IMR-90 (cell line): ENCODE measurements at regions not wholly inside any gene's neighbourhood (a gene's known extent, or its start where the extent isn't known, plus 50 kb on each side); places are given as distances from the start of the nearest gene placed in this dataset.

Experiments used
- ATAC-seq: fragments of 200-7000 bp; cut with Tn5 transposase; 2 replicates; pipeline ENCODE4 v1.9.1; 2020; ENCODE audit warnings: low read depth, mild to moderate bottlenecking, moderate library complexity
- BruUV-seq: library from RNA; stranded (reverse); fragments of 400-500 nt; replicated peaks from 2 replicates; lab custom pipeline; 2021; lab: Mats Ljungman, UMichigan
- CTCF ChIA-PET: fragments of 300-600 bp; formaldehyde crosslinking; extraction: SDS; loops from one replicate; lab custom pipeline; 2021; ENCODE audit warnings: antibody characterized with exemption; lab: Yijun Ruan, JAX
- POLR2A ChIA-PET: fragments of 300-600 bp; sonication (Branson Sonifier 250); formaldehyde crosslinking; loops from one replicate; lab custom pipeline; 2022; ENCODE audit warnings: antibody characterized with exemption; ENCODE audit not compliant: unreplicated experiment; lab: Charles Lee
- DNase-seq: peaks from one replicate; pipeline ENCODE4 v3.0.0; 2013
- H2AFZ ChIP-seq: replicated peaks from 2 replicates; pipeline ENCODE3; 2013; ENCODE audit warnings: low read length, mild to moderate bottlenecking; ENCODE audit not compliant: poor library complexity
- H2AK5ac ChIP-seq: 2 replicates; pipeline ENCODE4 v1.6.1; 2013; ENCODE audit warnings: low read depth, low read length, inconsistent platforms
- H2AK9ac ChIP-seq: replicated peaks from 2 replicates; pipeline ENCODE3; 2013; ENCODE audit warnings: mild to moderate bottlenecking, low read depth, low read length, moderate library complexity; ENCODE audit not compliant: poor library complexity
- H2BK120ac ChIP-seq: 2 replicates; pipeline ENCODE4 v1.6.1; 2013; ENCODE audit warnings: low read depth, low read length, inconsistent platforms
- H2BK15ac ChIP-seq: 3 replicates; pipeline ENCODE4 v1.6.1; 2013; ENCODE audit warnings: low read depth, low read length, inconsistent platforms
- H2BK20ac ChIP-seq: 2 replicates; pipeline ENCODE4 v1.6.1; 2013; ENCODE audit warnings: low read depth, mild to moderate bottlenecking, inconsistent platforms, low read length, moderate library complexity
- H2BK5ac ChIP-seq: 2 replicates; pipeline ENCODE4 v1.6.1; 2013; ENCODE audit warnings: mild to moderate bottlenecking, low read depth, low read length, inconsistent platforms; ENCODE audit not compliant: poor library complexity, severe bottlenecking
- H3K14ac ChIP-seq: replicated peaks from 2 replicates; pipeline ENCODE4 v1.6.1; 2013; ENCODE audit warnings: low read depth, low read length, inconsistent platforms
- H3K18ac ChIP-seq: 2 replicates; pipeline ENCODE4 v1.6.1; 2013; ENCODE audit warnings: low read depth, low read length, control low read depth
- H3K23ac ChIP-seq: 2 replicates; pipeline ENCODE4 v1.6.1; 2013; ENCODE audit warnings: low read depth, low read length, inconsistent platforms
- H3K27ac ChIP-seq: 2 replicates; pipeline ENCODE4 v1.5.1; 2013; ENCODE audit warnings: mild to moderate bottlenecking, control low read depth, low read length; ENCODE audit not compliant: insufficient read depth
- H3K27me3 ChIP-seq: 2 replicates; pipeline ENCODE4 v1.6.1; 2013; ENCODE audit warnings: low read length; ENCODE audit not compliant: control insufficient read depth, insufficient read depth
- H3K36me3 ChIP-seq: 2 replicates; pipeline ENCODE4 v1.6.1; 2013; ENCODE audit warnings: low read length, mixed read lengths; ENCODE audit not compliant: control insufficient read depth, insufficient read depth
- H3K4ac ChIP-seq: 2 replicates; pipeline ENCODE4 v1.6.1; 2013; ENCODE audit warnings: low read depth, low read length, inconsistent platforms
- H3K4me1 ChIP-seq: 2 replicates; pipeline ENCODE4 v1.6.1; 2013; ENCODE audit warnings: low read length, mixed read lengths; ENCODE audit not compliant: control insufficient read depth, insufficient read depth
- H3K4me2 ChIP-seq: 2 replicates; pipeline ENCODE4 v1.6.1; 2013; ENCODE audit warnings: low read depth, mild to moderate bottlenecking, control low read depth, low read length, moderate library complexity
- H3K4me3 ChIP-seq: 2 replicates; pipeline ENCODE4 v1.5.1; 2013; ENCODE audit warnings: low read depth, mild to moderate bottlenecking, control low read depth, low read length, moderate library complexity; ENCODE audit not compliant: insufficient read depth
- H3K56ac ChIP-seq: 2 replicates; pipeline ENCODE4 v1.6.1; 2013; ENCODE audit warnings: low read length, inconsistent platforms; ENCODE audit not compliant: insufficient read depth; ENCODE audit errors: extremely low read depth
- H3K79me1 ChIP-seq, 2 experiments: 2 replicates each; pipeline ENCODE4 v1.6.1; 2013; ENCODE audit warnings: low read length in 2 of 2, inconsistent platforms in 1 of 2, low read depth in 1 of 2
- H3K9ac ChIP-seq: 2 replicates; pipeline ENCODE4 v1.6.1; 2013; ENCODE audit warnings: low read depth, low read length, control low read depth
- H3K9me1 ChIP-seq: 2 replicates; pipeline ENCODE4 v1.6.1; 2013; ENCODE audit warnings: low read length, inconsistent platforms; ENCODE audit not compliant: insufficient read depth
- H3K9me3 ChIP-seq: 2 replicates; pipeline ENCODE4 v1.6.1; 2013; ENCODE audit warnings: low read length; ENCODE audit not compliant: control insufficient read depth, insufficient read depth
- H4K20me1 ChIP-seq: 2 replicates; pipeline ENCODE4 v1.6.1; 2013; ENCODE audit warnings: low read length, inconsistent platforms; ENCODE audit not compliant: insufficient read depth
- H4K5ac ChIP-seq: 2 replicates; pipeline ENCODE4 v1.6.1; 2013; ENCODE audit warnings: mild to moderate bottlenecking, low read depth, low read length, control low read depth
- H4K8ac ChIP-seq, 2 experiments: 2 replicates each; pipeline ENCODE4 v1.6.1; 2013; ENCODE audit warnings: low read depth in 2 of 2, low read length in 2 of 2, control low read depth in 1 of 2, inconsistent platforms in 1 of 2
- H4K91ac ChIP-seq: 2 replicates; pipeline ENCODE4 v1.6.1; 2013; ENCODE audit warnings: low read depth, low read length, inconsistent platforms; ENCODE audit not compliant: insufficient read depth
- WGBS, 2 experiments: methylation state at CpG; one replicate each; pipeline versions ENCODE4 v1.1.5 to v1.1.7; 2013; ENCODE audit warnings: missing lambda C conversion rate in 2 of 2; ENCODE audit not compliant: insufficient read length in 1 of 2; ENCODE audit errors: extremely low coverage in 2 of 2; 5-methylcytosine and 5-hydroxymethylcytosine counted together
- dilution Hi-C: fragments of 300-500 bp; cut with HindIII; formaldehyde crosslinking; loops from one replicate; pipeline ENCODE4 v1.14.3; 2018; ENCODE audit warnings: low sequenced_read_pairs; ENCODE audit not compliant: unreplicated experiment
- in situ Hi-C: fragments of 300-500 bp; cut with MboI; formaldehyde crosslinking; loops from 3 replicates; pipeline ENCODE4 v1.14.3; 2019; ENCODE audit warnings: low sequenced_read_pairs, inconsistent platforms, mixed read lengths
- intact Hi-C: fragments of 100-400 bp; cut with micrococcal nuclease; formaldehyde crosslinking; loops from 2 replicates; pipeline ENCODE4 v1.10.0; 2022
- TF ChIP-seq, protein P1 (sequence below): fragments of 150-350 bp; IDR thresholded peaks from 2 replicates; pipeline ENCODE4 v1.6.1; 2017; ENCODE audit warnings: mild to moderate bottlenecking, antibody characterized with exemption, low read length, low read depth

DNA sequence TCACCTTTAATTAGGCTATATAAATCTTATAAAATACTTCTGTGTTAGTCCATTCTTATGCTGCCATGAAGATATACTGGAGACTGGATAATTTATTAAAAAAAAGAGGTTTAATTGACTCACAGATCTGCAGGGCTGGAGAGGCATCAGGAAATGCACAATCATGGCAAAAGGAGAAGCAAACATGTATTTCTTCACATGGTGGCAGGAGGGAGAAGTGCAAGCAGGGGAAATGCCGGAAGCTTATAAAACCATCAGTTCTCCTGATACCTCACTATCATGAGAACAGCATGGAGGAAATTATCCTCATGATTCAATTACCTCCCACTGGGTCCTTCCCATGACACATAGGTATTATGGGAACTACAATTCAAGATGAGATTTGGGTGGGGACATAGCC lies 504.4 kb downstream of the RIT2 start:
- H4K91ac ChIP-seq: no peak overlapping the region
- H4K20me1 ChIP-seq: no peaks in the 10 kb centered on the region
- WGBS, 2 experiments: no CpG with 5 or more reads among the region's 1 CpG
- intact Hi-C loops (no loop called here), dilution Hi-C loops (no loop called here), in situ Hi-C loops (no loop called here)
- H2BK5ac ChIP-seq: no peak overlapping the region
- no peak overlapping the region for H2BK15ac ChIP-seq
- H3K18ac ChIP-seq: no peak overlapping the region
- H3K4me1 ChIP-seq: no peaks in the 10 kb centered on the region
- no peaks in the 10 kb centered on the region for H3K27me3 ChIP-seq
- H3K9me3 ChIP-seq: peaks cover 5% of the 10 kb centered on the region; the same call in 1 of the 2 replicates
- H3K9ac ChIP-seq: no peak overlapping the region
- H4K5ac ChIP-seq: no peak overlapping the region
- TF ChIP-seq, protein P1, sequence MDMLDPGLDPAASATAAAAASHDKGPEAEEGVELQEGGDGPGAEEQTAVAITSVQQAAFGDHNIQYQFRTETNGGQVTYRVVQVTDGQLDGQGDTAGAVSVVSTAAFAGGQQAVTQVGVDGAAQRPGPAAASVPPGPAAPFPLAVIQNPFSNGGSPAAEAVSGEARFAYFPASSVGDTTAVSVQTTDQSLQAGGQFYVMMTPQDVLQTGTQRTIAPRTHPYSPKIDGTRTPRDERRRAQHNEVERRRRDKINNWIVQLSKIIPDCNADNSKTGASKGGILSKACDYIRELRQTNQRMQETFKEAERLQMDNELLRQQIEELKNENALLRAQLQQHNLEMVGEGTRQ: no peak
- H3K36me3 ChIP-seq: no peaks in the 10 kb centered on the region
- H2BK120ac ChIP-seq: no peak overlapping the region
- no TSS peak for BruUV-seq
- POLR2A ChIA-PET: no interaction called here
- H2BK20ac ChIP-seq: no peak overlapping the region
- no peak overlapping the region for H3K56ac ChIP-seq
- no peak overlapping the region for H3K14ac ChIP-seq
- H2AFZ ChIP-seq: no peak overlapping the region
- no peak overlapping the region for H3K4me2 ChIP-seq
- ATAC-seq (no peak), DNase-seq (no peak)
- H3K79me1 ChIP-seq: no peaks in the 10 kb centered on the region
- CTCF ChIA-PET: no interaction called here
- no peak overlapping the region for H3K27ac ChIP-seq
- no peak overlapping the region for H3K4ac ChIP-seq
- no peak overlapping the region for H2AK9ac ChIP-seq
- no peak overlapping the region for H3K23ac ChIP-seq
- H3K4me3 ChIP-seq: no peak overlapping the region
- H3K9me1 ChIP-seq: no peaks in the 10 kb centered on the region
- H2AK5ac ChIP-seq: no peak overlapping the region
- no peak overlapping the region for H4K8ac ChIP-seq
